ENCODE measurements at regions not wholly inside any gene's neighbourhood (a gene's known extent, or its start where the extent isn't known, plus 50 kb on each side); places are given as distances from the start of the nearest gene placed in this dataset.

GRCh38 chr19:30119180-30119908 is 177.3 kb downstream of the URI1 start:
- no peaks in the 10 kb centered on the region for H3K9me3 Mint-ChIP-seq
- DNase-seq: no peak
- no peak overlapping the region for H3K4me3 Mint-ChIP-seq
- no peak overlapping the region for H3K27ac Mint-ChIP-seq
- TF ChIP-seq CTCF (IDR thresholded peaks at IDR 0.05): no peak
- peaks cover 16% of the 10 kb centered on the region for H3K27me3 Mint-ChIP-seq (ENCODE audit: low read depth, poor library complexity)
- H3K4me1 Mint-ChIP-seq: peaks cover 7% of the 10 kb centered on the region
- no peaks in the 10 kb centered on the region for H3K36me3 Mint-ChIP-seq (ENCODE audit: low read depth)

- no peak for TF ChIP-seq CTCF (IDR thresholded peaks at IDR 0.05)
- Mint-ChIP-seq H3K27ac (no peak overlapping the region), H3K36me3 (ENCODE audit: low read depth) (no peaks in the 10 kb centered on the region), H3K9me3 (no peaks in the 10 kb centered on the region), H3K4me1 (peaks cover 11% of the 10 kb centered on the region), H3K4me3 (no peak overlapping the region), H3K27me3 (ENCODE audit: low read depth, poor library complexity) (peaks cover 19% of the 10 kb centered on the region)
- DNase-seq: no peak
These were observed 178.9 kb downstream of the URI1 start for GRCh38 chr19:30120860-30121484.

- DNase-seq: no peak
- Mint-ChIP-seq H3K27me3 (ENCODE audit: low read depth, poor library complexity) (peaks cover 19% of the 10 kb centered on the region), H3K4me1 (peaks cover 19% of the 10 kb centered on the region), H3K27ac (no peak overlapping the region), H3K9me3 (no peaks in the 10 kb centered on the region), H3K4me3 (no peak overlapping the region), H3K36me3 (ENCODE audit: low read depth) (no peaks in the 10 kb centered on the region)
- TF ChIP-seq CTCF (IDR thresholded peaks at IDR 0.05): no peak
These were observed 180.4 kb downstream of the URI1 start for GRCh38 chr19:30122431-30122830.

- no peak for DNase-seq
- H3K9me3 Mint-ChIP-seq: no peaks in the 10 kb centered on the region
- no peak overlapping the region for H3K27ac Mint-ChIP-seq
- no peak overlapping the region for H3K4me3 Mint-ChIP-seq
- H3K4me1 Mint-ChIP-seq: peaks cover 17% of the 10 kb centered on the region
- no peak for TF ChIP-seq CTCF (IDR thresholded peaks at IDR 0.05)
- H3K27me3 Mint-ChIP-seq (ENCODE audit: low read depth, poor library complexity): peaks cover 20% of the 10 kb centered on the region
- H3K36me3 Mint-ChIP-seq (ENCODE audit: low read depth): no peaks in the 10 kb centered on the region
These were observed 181.1 kb downstream of the URI1 start for GRCh38 chr19:30123119-30123518.

- H3K9me3 Mint-ChIP-seq: no peaks in the 10 kb centered on the region
- TF ChIP-seq CTCF (IDR thresholded peaks at IDR 0.05): no peak
- no peaks in the 10 kb centered on the region for H3K36me3 Mint-ChIP-seq (ENCODE audit: low read depth)
- DNase-seq: no peak
- peaks cover 12% of the 10 kb centered on the region for H3K4me1 Mint-ChIP-seq
- H3K27me3 Mint-ChIP-seq (ENCODE audit: low read depth, poor library complexity): peaks cover 25% of the 10 kb centered on the region
- H3K27ac Mint-ChIP-seq: no peak overlapping the region
- no peak overlapping the region for H3K4me3 Mint-ChIP-seq
These were observed 181.6 kb downstream of the URI1 start for GRCh38 chr19:30123611-30124010.

- DNase-seq: no peak
- Mint-ChIP-seq H3K9me3 (no peaks in the 10 kb centered on the region), H3K4me1 (peaks cover 12% of the 10 kb centered on the region), H3K4me3 (no peak overlapping the region), H3K27ac (no peak overlapping the region), H3K27me3 (ENCODE audit: low read depth, poor library complexity) (peaks cover 16% of the 10 kb centered on the region), H3K36me3 (ENCODE audit: low read depth) (no peaks in the 10 kb centered on the region)
- no peak for TF ChIP-seq CTCF (IDR thresholded peaks at IDR 0.05)
These were observed 186.2 kb downstream of the URI1 start for GRCh38 chr19:30128211-30128610.
